HEK293 (cell line): ENCODE measurements at regions not wholly inside any gene's neighbourhood (a gene's known extent, or its start where the extent isn't known, plus 50 kb on each side); places are given as distances from the start of the nearest gene placed in this dataset.

Source experiments
- CTCF ChIA-PET: fragments of 350-600 bp; formaldehyde crosslinking; extraction: SDS; loops from one replicate; lab custom pipeline; 2021; ENCODE audit warnings: antibody characterized with exemption; lab: Yijun Ruan, JAX
- POLR2A ChIA-PET: fragments of 300-600 bp; formaldehyde crosslinking; extraction: SDS; loops from one replicate; lab custom pipeline; 2020; ENCODE audit warnings: antibody characterized with exemption, inconsistent platforms; lab: Yijun Ruan, JAX
- H3K27ac ChIP-seq: fragments of 200-500 bp; sonication (Bioruptor generic); 2 replicates; pipeline ENCODE4 v1.5.1; 2014; ENCODE audit warnings: low read depth, low read length, control low read depth, inconsistent platforms; ENCODE audit errors: extremely low read depth
- H3K36me3 ChIP-seq, 2 experiments: fragments of 200-500 bp in 1 of 2; sonication (Bioruptor generic) in 1 of 2; 1 replicate in 1 of 2; 2 replicates in 1 of 2; pipeline ENCODE4 v1.5.1; 2014 to 2017; ENCODE audit warnings: inconsistent platforms in 2 of 2, low read length in 2 of 2; ENCODE audit not compliant: control insufficient read depth in 2 of 2, insufficient read depth in 1 of 2
- H3K4me1 ChIP-seq: fragments of 200-500 bp; sonication (Bioruptor generic); 2 replicates; pipeline ENCODE4 v1.5.1; 2014; ENCODE audit warnings: mild to moderate bottlenecking, low read length, inconsistent platforms; ENCODE audit not compliant: control insufficient read depth, insufficient read depth
- H3K4me3 ChIP-seq: 2 replicates; pipeline ENCODE4 v1.5.1; 2011; ENCODE audit warnings: low read depth, mild to moderate bottlenecking, control low read depth, low read length, moderate library complexity
- H3K9me3 ChIP-seq: fragments of 200-500 bp; sonication (Bioruptor generic); 2 replicates; pipeline ENCODE4 v1.5.1; 2014; ENCODE audit warnings: low read depth, low read length, inconsistent platforms; ENCODE audit not compliant: control insufficient read depth, insufficient read depth
- ZBTB26 ChIP-seq: fragments of 450-650 bp; formaldehyde crosslinking; optimal IDR thresholded peaks from 2 replicates; pipeline ENCODE3; 2016; ENCODE audit warnings: missing biosample characterization, mild to moderate bottlenecking, missing genetic modification characterization
- ZNF157 ChIP-seq: fragments of 450-650 bp; formaldehyde crosslinking; IDR thresholded peaks from 2 replicates; pipeline ENCODE4 v1.5.1; 2016; ENCODE audit warnings: missing biosample characterization, missing genetic modification characterization
- ZNF266 ChIP-seq: fragments of 450-650 bp; formaldehyde crosslinking; IDR thresholded peaks from 2 replicates; pipeline ENCODE4 v1.5.1; 2016; ENCODE audit warnings: missing biosample characterization, missing genetic modification characterization, low read depth
- ZNF354C ChIP-seq: fragments of 450-650 bp; formaldehyde crosslinking; IDR thresholded peaks from 2 replicates; pipeline ENCODE4 v1.5.1; 2016; ENCODE audit warnings: missing biosample characterization, missing genetic modification characterization, low read depth, borderline replicate concordance
- ZNF416 ChIP-seq: fragments of 450-650 bp; formaldehyde crosslinking; IDR thresholded peaks from 2 replicates; pipeline ENCODE4 v1.5.1; 2016; ENCODE audit warnings: missing biosample characterization, missing genetic modification characterization
- ZNF501 ChIP-seq: fragments of 450-650 bp; formaldehyde crosslinking; IDR thresholded peaks from 2 replicates; pipeline ENCODE4 v1.5.1; 2016; ENCODE audit warnings: missing biosample characterization, missing genetic modification characterization
- ZNF518A ChIP-seq: fragments of 450-650 bp; formaldehyde crosslinking; conservative IDR thresholded peaks from 2 replicates; pipeline ENCODE4 v1.5.1; 2016; ENCODE audit warnings: low read depth, missing biosample characterization, missing genetic modification characterization
- ZNF626 ChIP-seq: fragments of 450-650 bp; sonication (Bioruptor Pico); formaldehyde crosslinking; IDR thresholded peaks from 2 replicates; pipeline ENCODE4 v1.5.1; 2018; ENCODE audit warnings: missing biosample characterization, missing genetic modification characterization, inconsistent platforms
- ZNF76 ChIP-seq: fragments of 450-650 bp; formaldehyde crosslinking; IDR thresholded peaks from 2 replicates; pipeline ENCODE4; 2016; ENCODE audit warnings: low read depth, missing biosample characterization, missing genetic modification characterization, borderline replicate concordance
- ZSCAN16 ChIP-seq: fragments of 450-650 bp; formaldehyde crosslinking; IDR thresholded peaks from 2 replicates; pipeline ENCODE4 v1.5.1; 2016; ENCODE audit warnings: missing biosample characterization, missing genetic modification characterization
- TF ChIP-seq, protein P1 (sequence below): fragments of 450-650 bp; formaldehyde crosslinking; IDR thresholded peaks from 2 replicates; pipeline ENCODE4 v1.5.1; 2016; ENCODE audit warnings: missing biosample characterization, missing genetic modification characterization

GRCh38 chr9:16102154-16102553 lies 549.3 kb downstream of the CCDC171 start:
- H3K4me1 ChIP-seq: no peaks in the 10 kb centered on the region
- POLR2A ChIA-PET: no interaction called here
- no peak overlapping the region for H3K27ac ChIP-seq
- no peak overlapping the region for H3K4me3 ChIP-seq
- TF ChIP-seq ZNF501: no peak
- no peak for TF ChIP-seq ZNF157 (tag by site-specific recombination)
- TF ChIP-seq ZNF76 (tag by site-specific recombination): no peak
- no peak for TF ChIP-seq ZNF416 (tag by site-specific recombination)
- TF ChIP-seq ZNF354C (tag by site-specific recombination): no peak
- TF ChIP-seq ZNF626 (tag by site-specific recombination): no peak
- no peak for TF ChIP-seq ZSCAN16 (tag by site-specific recombination)
- no peak for TF ChIP-seq ZBTB26 (tag by site-specific recombination)
- TF ChIP-seq, protein P1, sequence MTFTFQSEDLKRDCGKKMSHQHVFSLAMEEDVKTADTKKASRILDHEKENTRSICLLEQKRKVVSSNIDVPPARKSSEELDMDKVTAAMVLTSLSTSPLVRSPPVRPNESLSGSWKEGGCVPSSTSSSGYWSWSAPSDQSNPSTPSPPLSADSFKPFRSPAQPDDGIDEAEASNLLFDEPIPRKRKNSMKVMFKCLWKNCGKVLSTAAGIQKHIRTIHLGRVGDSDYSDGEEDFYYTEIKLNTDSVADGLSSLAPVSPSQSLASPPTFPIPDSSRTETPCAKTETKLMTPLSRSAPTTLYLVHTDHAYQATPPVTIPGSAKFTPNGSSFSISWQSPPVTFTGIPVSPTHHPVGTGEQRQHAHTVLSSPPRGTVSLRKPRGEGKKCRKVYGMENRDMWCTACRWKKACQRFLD (tag by site-specific recombination): no peak
- H3K36me3 ChIP-seq: no peaks in the 10 kb centered on the region
- CTCF ChIA-PET: no interaction called here
- no peaks in the 10 kb centered on the region for H3K9me3 ChIP-seq

DNA sequence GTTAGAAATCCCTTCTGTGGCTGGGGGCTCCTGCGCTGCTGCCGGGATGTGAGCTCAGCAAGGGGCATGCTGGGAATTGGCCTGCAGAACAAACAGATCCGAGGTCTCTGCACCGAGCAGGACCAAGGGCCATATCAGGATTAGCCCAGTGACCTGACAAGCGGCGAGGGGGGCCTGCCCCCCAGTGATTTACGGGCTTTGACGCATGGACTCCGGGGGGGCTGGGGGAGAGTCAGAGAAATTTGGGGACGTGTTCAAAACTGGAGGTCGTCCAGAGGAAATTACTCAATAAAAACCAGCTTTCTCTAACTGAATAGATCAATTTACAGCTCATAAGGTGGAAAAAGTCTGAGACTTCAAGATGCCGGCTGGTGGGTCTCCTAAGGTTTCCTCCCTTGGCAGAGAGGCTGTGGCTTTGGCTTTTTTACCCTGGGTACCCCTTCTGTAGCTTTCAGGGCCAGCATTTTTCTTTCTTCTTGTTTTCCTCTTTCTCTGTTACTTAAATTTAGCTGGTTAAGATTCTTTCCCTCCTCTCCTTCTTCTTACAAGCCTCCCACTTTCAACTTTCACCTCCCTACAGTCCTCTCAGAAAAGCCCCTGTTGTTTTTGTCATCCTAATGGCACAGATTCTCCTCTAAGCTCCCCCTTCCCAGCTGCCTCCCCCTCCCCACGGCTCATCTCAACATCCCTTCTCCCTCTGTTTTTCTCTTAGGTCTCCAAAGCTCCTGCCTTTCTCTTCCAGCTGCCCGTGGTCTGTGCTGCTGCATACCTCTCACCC lies 551.0 kb downstream of the CCDC171 start:
- H3K27ac ChIP-seq: no peak overlapping the region
- no peaks in the 10 kb centered on the region for H3K9me3 ChIP-seq
- TF ChIP-seq ZNF518A (tag by site-specific recombination) (no peak), ZNF266 (tag by site-specific recombination) (no peak)
- TF ChIP-seq, all 188 proteins: peak for 0
- Histone ChIP-seq H3K4me3 (no peak overlapping the region), H3K36me3 (no peaks in the 10 kb centered on the region), H3K4me1 (no peaks in the 10 kb centered on the region)
- POLR2A ChIA-PET: no interaction called here
- CTCF ChIA-PET: interaction anchor here (0.6 to 0.8 kb wide), 2 partner anchors 27 to 30 kb away, joined by 3 to 4 read pairs; no protein-coding TSS in a partner anchor
